GM10266 (cell line): ENCODE measurements at regions not wholly inside any gene's neighbourhood (a gene's known extent, or its start where the extent isn't known, plus 50 kb on each side); places are given as distances from the start of the nearest gene placed in this dataset.

Source experiments
- DNase-seq: peaks from one replicate; pipeline ENCODE4 v3.0.0; 2012; ENCODE audit errors: extremely low spot score
- CTCF ChIP-seq: IDR thresholded peaks from 2 replicates; pipeline ENCODE4 v1.5.1; 2012; ENCODE audit warnings: mild to moderate bottlenecking, low read depth; ENCODE audit not compliant: control insufficient read depth, insufficient read depth; ENCODE audit errors: missing control alignments

- TF ChIP-seq CTCF = no peak
- DNase-seq = no peak
Measured at GRCh38 chr7:68334216-68334615, 1264.1 kb upstream of the AUTS2 start.

DNA sequence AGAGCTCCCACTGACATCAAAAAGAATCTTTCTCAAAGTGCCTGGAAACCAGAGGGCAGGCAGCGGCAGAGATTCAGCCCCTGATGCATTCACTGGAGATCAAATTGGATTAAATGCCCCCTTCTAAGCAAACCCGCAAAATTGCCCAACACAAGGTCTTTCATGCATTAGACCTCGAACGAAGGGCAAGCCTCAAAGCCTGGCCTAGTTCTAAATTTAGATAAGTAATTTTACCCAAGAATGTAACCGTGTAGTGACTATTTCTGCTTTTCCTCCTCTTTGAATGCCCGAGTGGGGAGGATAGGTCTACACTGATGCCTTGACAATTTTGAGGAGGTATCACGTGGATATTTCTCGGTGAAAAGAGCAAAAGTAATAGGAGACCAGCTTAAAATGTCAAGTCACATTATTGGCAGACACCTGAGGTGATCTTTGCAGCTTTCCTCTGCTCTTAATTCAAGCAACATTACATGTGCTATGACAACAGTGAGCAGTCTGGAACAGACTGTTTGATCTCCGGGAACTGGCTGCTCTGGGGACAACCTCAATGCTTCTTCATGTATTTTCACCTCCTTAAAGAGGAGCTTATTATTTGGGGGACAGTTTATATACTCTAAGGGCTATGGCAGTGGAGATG lies 1263.5 kb upstream of the AUTS2 start:
- DNase-seq = no peak
- no peak for TF ChIP-seq CTCF

DNA sequence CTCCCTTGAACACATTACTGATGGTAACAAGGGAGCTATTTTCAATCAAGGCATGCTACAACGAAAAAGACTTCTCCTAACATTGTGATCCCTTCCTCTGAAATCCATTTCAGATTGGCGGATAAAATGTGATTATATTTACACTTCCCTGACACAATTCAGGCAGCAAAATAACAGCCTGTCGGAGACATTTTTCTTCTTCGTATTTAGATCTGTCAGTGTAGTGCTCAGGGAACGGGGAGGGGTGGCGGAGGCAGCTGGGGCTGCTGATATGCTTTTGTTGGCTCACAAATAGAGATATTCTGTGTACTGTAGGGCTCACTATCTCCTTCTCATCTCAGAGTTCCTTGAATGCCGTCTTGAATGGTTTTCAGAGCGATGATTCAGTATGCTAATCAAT lies 1261.7 kb upstream of the AUTS2 start:
- TF ChIP-seq CTCF = no peak
- no peak for DNase-seq

- no peak for DNase-seq
- no peak for TF ChIP-seq CTCF
Measured at GRCh38 chr7:68348401-68348800, 1249.9 kb upstream of the AUTS2 start.

- no peak for TF ChIP-seq CTCF
- DNase-seq = no peak
Measured at GRCh38 chr7:68362745-68363518, 1235.3 kb upstream of the AUTS2 start.

- DNase-seq = no peak
- TF ChIP-seq CTCF = no peak
Measured at GRCh38 chr7:68364886-68365625, 1233.2 kb upstream of the AUTS2 start.

DNA sequence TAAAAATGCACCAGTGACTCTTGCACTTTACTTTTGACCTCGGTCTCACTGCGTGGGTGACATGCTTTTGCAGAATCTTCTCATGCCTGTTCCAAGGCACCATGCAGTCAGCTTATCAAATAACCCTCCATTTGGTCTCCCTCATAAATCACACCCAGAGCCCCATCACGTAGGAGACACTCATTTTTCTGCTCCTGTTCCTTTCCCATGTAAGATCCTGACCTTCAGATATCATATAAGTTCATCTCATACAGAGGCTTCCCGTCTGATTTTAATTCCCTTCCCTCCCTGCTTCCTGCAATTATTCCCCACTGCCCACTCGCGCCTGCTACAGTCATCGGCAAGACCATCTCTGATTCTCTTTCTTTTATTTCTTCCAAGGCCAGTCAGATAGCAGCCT lies 1226.3 kb upstream of the AUTS2 start:
- TF ChIP-seq CTCF = no peak
- DNase-seq = no peak
